ENCODE measurements at regions not wholly inside any gene's neighbourhood (a gene's known extent, or its start where the extent isn't known, plus 50 kb on each side); places are given as distances from the start of the nearest gene placed in this dataset.

GRCh38 chr2:173678186-173678585, 287.0 kb downstream of the SP3 start:
- Mint-ChIP-seq H3K4me1 (peaks cover 4% of the 10 kb centered on the region), H3K9me3 (peaks cover 23% of the 10 kb centered on the region), H3K27ac (no peak overlapping the region), H3K27me3 (ENCODE audit: low read depth) (no peaks in the 10 kb centered on the region), H3K4me3 (no peak overlapping the region), H3K36me3 (peaks cover 9% of the 10 kb centered on the region; the same call in 1 of the 2 replicates)
- no peak for DNase-seq (ENCODE audit: low spot score)
- ChIA-PET CTCF (interaction anchor here (1.3 kb wide), 1 partner anchor 110 kb away, joined by 3 read pairs; no protein-coding TSS in a partner anchor), POLR2A (no interaction called here)
- TF ChIP-seq CDX4 (CRISPR knock-in tag; IDR thresholded peaks at IDR 0.05; ENCODE audit: borderline replicate concordance) = no peak
- no peak for TF ChIP-seq ZNF317 (CRISPR knock-in tag; IDR thresholded peaks at IDR 0.05; ENCODE audit: borderline replicate concordance, low read depth)
- TF ChIP-seq, protein P1, sequence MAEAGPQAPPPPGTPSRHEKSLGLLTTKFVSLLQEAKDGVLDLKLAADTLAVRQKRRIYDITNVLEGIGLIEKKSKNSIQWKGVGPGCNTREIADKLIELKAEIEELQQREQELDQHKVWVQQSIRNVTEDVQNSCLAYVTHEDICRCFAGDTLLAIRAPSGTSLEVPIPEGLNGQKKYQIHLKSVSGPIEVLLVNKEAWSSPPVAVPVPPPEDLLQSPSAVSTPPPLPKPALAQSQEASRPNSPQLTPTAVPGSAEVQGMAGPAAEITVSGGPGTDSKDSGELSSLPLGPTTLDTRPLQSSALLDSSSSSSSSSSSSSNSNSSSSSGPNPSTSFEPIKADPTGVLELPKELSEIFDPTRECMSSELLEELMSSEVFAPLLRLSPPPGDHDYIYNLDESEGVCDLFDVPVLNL (CRISPR knock-in tag; IDR thresholded peaks at IDR 0.05; ENCODE audit: borderline replicate concordance, low read depth) = no peak
- TF ChIP-seq, protein P2, sequence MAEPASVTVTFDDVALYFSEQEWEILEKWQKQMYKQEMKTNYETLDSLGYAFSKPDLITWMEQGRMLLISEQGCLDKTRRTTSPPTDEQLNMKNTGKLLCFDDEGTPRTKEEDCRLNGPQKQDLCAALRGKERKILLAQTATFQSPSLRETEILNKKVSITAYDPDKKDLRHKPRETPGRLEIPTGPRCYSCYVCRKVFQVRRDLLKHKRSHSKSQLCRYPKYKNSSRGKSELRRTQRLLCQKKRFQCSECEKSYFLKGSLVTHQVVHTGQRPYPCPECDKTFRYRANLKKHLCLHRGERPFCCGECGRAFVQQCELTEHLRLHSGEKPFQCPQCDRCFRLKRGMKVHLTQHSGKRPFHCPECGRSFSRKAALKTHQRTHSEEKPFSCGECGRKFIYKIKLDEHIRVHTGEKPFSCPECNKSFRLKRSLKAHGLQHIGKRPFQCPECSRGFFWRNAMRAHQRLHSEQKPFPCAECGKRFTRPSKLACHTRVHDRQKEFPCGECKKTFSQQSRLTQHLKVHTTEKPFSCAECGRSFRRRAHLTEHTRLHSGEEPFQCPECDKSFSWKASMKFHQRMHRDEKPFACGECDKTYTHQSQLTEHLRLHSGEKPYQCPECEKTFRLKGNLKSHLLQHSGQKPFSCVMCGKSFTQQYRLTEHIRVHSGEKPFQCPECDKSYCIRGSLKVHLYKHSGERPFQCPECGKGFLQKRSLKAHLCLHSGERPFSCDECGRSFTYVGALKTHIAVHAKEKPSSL (CRISPR knock-in tag; conservative IDR thresholded peaks at IDR 0.05) = no peak
- TF ChIP-seq NFE2L1 (CRISPR knock-in tag; IDR thresholded peaks at IDR 0.05) = no peak
- TF ChIP-seq, protein P3, sequence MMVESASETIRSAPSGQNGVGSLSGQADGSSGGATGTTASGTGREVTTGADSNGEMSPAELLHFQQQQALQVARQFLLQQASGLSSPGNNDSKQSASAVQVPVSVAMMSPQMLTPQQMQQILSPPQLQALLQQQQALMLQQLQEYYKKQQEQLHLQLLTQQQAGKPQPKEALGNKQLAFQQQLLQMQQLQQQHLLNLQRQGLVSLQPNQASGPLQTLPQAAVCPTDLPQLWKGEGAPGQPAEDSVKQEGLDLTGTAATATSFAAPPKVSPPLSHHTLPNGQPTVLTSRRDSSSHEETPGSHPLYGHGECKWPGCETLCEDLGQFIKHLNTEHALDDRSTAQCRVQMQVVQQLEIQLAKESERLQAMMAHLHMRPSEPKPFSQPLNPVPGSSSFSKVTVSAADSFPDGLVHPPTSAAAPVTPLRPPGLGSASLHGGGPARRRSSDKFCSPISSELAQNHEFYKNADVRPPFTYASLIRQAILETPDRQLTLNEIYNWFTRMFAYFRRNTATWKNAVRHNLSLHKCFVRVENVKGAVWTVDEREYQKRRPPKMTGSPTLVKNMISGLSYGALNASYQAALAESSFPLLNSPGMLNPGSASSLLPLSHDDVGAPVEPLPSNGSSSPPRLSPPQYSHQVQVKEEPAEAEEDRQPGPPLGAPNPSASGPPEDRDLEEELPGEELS (CRISPR knock-in tag; IDR thresholded peaks at IDR 0.05) = no peak
- no peak for TF ChIP-seq NR2C2 (CRISPR knock-in tag; IDR thresholded peaks at IDR 0.05)
- no peak for TF ChIP-seq PRRX2 (CRISPR knock-in tag; IDR thresholded peaks at IDR 0.05)
- no peak for TF ChIP-seq TP53 (CRISPR knock-in tag; IDR thresholded peaks at IDR 0.05)
- TF ChIP-seq ATF6 (CRISPR knock-in tag; IDR thresholded peaks at IDR 0.05) = no peak
- no peak for TF ChIP-seq ZNF219 (CRISPR knock-in tag; IDR thresholded peaks at IDR 0.05; ENCODE audit: borderline replicate concordance)
- TF ChIP-seq ETV6 (CRISPR knock-in tag; IDR thresholded peaks at IDR 0.05) = no peak
- no peak for TF ChIP-seq SMAD3 (CRISPR knock-in tag; IDR thresholded peaks at IDR 0.05; ENCODE audit: borderline replicate concordance)
- TF ChIP-seq EMX1 (CRISPR knock-in tag; IDR thresholded peaks at IDR 0.05) = no peak
- TF ChIP-seq ZNF138 (CRISPR knock-in tag; conservative IDR thresholded peaks at IDR 0.05) = no peak
- no peak for TF ChIP-seq CREM (CRISPR knock-in tag; IDR thresholded peaks at IDR 0.05)
- TF ChIP-seq, protein P4, sequence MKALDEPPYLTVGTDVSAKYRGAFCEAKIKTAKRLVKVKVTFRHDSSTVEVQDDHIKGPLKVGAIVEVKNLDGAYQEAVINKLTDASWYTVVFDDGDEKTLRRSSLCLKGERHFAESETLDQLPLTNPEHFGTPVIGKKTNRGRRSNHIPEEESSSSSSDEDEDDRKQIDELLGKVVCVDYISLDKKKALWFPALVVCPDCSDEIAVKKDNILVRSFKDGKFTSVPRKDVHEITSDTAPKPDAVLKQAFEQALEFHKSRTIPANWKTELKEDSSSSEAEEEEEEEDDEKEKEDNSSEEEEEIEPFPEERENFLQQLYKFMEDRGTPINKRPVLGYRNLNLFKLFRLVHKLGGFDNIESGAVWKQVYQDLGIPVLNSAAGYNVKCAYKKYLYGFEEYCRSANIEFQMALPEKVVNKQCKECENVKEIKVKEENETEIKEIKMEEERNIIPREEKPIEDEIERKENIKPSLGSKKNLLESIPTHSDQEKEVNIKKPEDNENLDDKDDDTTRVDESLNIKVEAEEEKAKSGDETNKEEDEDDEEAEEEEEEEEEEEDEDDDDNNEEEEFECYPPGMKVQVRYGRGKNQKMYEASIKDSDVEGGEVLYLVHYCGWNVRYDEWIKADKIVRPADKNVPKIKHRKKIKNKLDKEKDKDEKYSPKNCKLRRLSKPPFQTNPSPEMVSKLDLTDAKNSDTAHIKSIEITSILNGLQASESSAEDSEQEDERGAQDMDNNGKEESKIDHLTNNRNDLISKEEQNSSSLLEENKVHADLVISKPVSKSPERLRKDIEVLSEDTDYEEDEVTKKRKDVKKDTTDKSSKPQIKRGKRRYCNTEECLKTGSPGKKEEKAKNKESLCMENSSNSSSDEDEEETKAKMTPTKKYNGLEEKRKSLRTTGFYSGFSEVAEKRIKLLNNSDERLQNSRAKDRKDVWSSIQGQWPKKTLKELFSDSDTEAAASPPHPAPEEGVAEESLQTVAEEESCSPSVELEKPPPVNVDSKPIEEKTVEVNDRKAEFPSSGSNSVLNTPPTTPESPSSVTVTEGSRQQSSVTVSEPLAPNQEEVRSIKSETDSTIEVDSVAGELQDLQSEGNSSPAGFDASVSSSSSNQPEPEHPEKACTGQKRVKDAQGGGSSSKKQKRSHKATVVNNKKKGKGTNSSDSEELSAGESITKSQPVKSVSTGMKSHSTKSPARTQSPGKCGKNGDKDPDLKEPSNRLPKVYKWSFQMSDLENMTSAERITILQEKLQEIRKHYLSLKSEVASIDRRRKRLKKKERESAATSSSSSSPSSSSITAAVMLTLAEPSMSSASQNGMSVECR (CRISPR knock-in tag; IDR thresholded peaks at IDR 0.05; ENCODE audit: borderline replicate concordance) = no peak
- TF ChIP-seq, protein P5, sequence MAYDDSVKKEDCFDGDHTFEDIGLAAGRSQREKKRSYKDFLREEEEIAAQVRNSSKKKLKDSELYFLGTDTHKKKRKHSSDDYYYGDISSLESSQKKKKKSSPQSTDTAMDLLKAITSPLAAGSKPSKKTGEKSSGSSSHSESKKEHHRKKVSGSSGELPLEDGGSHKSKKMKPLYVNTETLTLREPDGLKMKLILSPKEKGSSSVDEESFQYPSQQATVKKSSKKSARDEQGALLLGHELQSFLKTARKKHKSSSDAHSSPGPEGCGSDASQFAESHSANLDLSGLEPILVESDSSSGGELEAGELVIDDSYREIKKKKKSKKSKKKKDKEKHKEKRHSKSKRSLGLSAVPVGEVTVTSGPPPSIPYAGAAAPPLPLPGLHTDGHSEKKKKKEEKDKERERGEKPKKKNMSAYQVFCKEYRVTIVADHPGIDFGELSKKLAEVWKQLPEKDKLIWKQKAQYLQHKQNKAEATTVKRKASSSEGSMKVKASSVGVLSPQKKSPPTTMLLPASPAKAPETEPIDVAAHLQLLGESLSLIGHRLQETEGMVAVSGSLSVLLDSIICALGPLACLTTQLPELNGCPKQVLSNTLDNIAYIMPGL (CRISPR knock-in tag; IDR thresholded peaks at IDR 0.05) = no peak
- ATAC-seq = no peak

Data from WTC11 (cell line).